CD4-positive, CD25-positive, alpha-beta regulatory T cell (primary cell): ENCODE measurements at regions not wholly inside any gene's neighbourhood (a gene's known extent, or its start where the extent isn't known, plus 50 kb on each side); places are given as distances from the start of the nearest gene placed in this dataset.

Source experiments
- ATAC-seq, 2 donors: fragments of 150-1000 bp; cut with Tn5 transposase; one replicate each; pipeline ENCODE4 v1.10.0; 2021; ENCODE audit warnings: low read depth in 2 of 2, moderate number of reproducible peaks in 2 of 2, moderate library complexity in 1 of 2
- DNase-seq, 3 donors: peaks; one replicate each; pipeline versions ENCODE4 v3.0.0 to v3.0.0-alpha.2; 2012 to 2022; ENCODE audit warnings: mixed read lengths in 1 of 3
- H3K27ac ChIP-seq: one replicate; pipeline ENCODE4 v1.7.0; 2013; ENCODE audit warnings: mild to moderate bottlenecking, low read length; ENCODE audit not compliant: insufficient read depth, poor library complexity, severe bottlenecking
- H3K27me3 ChIP-seq: one replicate; pipeline ENCODE4 v1.7.0; 2013; ENCODE audit warnings: low read length; ENCODE audit not compliant: control insufficient read depth, insufficient read depth
- H3K36me3 ChIP-seq: one replicate; pipeline ENCODE4 v1.7.0; 2013; ENCODE audit warnings: mild to moderate bottlenecking, low read length, moderate library complexity; ENCODE audit not compliant: control insufficient read depth, insufficient read depth
- H3K4me1 ChIP-seq: 2 replicates; pipeline ENCODE4 v1.7.0; 2013; ENCODE audit warnings: mild to moderate bottlenecking, low read length; ENCODE audit not compliant: insufficient read depth, control insufficient read depth, poor library complexity, severe bottlenecking
- H3K4me3 ChIP-seq: one replicate; pipeline ENCODE4 v1.7.0; 2013; ENCODE audit warnings: low read depth, mild to moderate bottlenecking, low read length, moderate library complexity
- H3K9me3 ChIP-seq, 2 experiments: 1 replicate in 1 of 2; 2 replicates in 1 of 2; pipeline ENCODE4 v1.7.0; 2013; ENCODE audit warnings: low read length in 2 of 2, mild to moderate bottlenecking in 1 of 2, moderate library complexity in 1 of 2; ENCODE audit not compliant: control insufficient read depth in 2 of 2
- H3K27ac Mint-ChIP-seq, 3 donors: one replicate each; pipeline ENCODE4 v1.8.0; 2020 to 2022; ENCODE audit warnings: mild to moderate bottlenecking in 3 of 3, mixed read lengths in 3 of 3, moderate library complexity in 2 of 3
- H3K27me3 Mint-ChIP-seq: one replicate; pipeline ENCODE4 v1.8.0; 2022; ENCODE audit warnings: mild to moderate bottlenecking, mixed read lengths
- H3K36me3 Mint-ChIP-seq: one replicate; pipeline ENCODE4 v1.8.0; 2020; ENCODE audit warnings: mixed read lengths
- H3K4me1 Mint-ChIP-seq, 4 donors: one replicate each; pipeline ENCODE4 v1.8.0; 2020 to 2022; ENCODE audit warnings: mixed read lengths in 4 of 4, mild to moderate bottlenecking in 1 of 4
- H3K4me3 Mint-ChIP-seq, 4 donors: one replicate each; pipeline ENCODE4 v1.8.0; 2020 to 2022; ENCODE audit warnings: mild to moderate bottlenecking in 4 of 4, mixed read lengths in 4 of 4, moderate library complexity in 3 of 4
- H3K9me3 Mint-ChIP-seq, 7 donors: one replicate each; pipeline ENCODE4 v1.8.0; 2020 to 2022; ENCODE audit warnings: mixed read lengths in 7 of 7, mild to moderate bottlenecking in 3 of 7, moderate library complexity in 2 of 7

- Histone ChIP-seq H3K9me3 (peaks cover 0 to 4% of the 10 kb centered on the region in 2 experiments), H3K4me3 (no peak overlapping the region), H3K4me1 (no peaks in the 10 kb centered on the region), H3K27me3 (no peaks in the 10 kb centered on the region), H3K36me3 (no peaks in the 10 kb centered on the region), H3K27ac (no peak overlapping the region)
- Mint-ChIP-seq H3K4me1 (no peaks in the 10 kb centered on the region), H3K4me3 (no peak overlapping the region), H3K27ac (no peak overlapping the region), H3K27me3 (no peaks in the 10 kb centered on the region), H3K9me3 (peaks cover 0 to 4% (median 0%) of the 10 kb centered on the region in 7 donors), H3K36me3 (no peaks in the 10 kb centered on the region)
- DNase-seq (no peak), ATAC-seq (no peak)
Observed at GRCh38 chr2:228312172-228312571, 130.7 kb upstream of the SPHKAP start.

GRCh38 chr2:228303960-228304359 lies 122.5 kb upstream of the SPHKAP start:
- Mint-ChIP-seq H3K27me3 (no peaks in the 10 kb centered on the region), H3K4me1 (no peaks in the 10 kb centered on the region), H3K4me3 (no peak overlapping the region), H3K36me3 (no peaks in the 10 kb centered on the region), H3K9me3 (peaks cover 0 to 4% (median 1%) of the 10 kb centered on the region in 7 donors), H3K27ac (no peak overlapping the region)
- DNase-seq = no peak
- H3K36me3 ChIP-seq = no peaks in the 10 kb centered on the region
- H3K4me3 ChIP-seq = no peak overlapping the region
- no peaks in the 10 kb centered on the region for H3K4me1 ChIP-seq
- ATAC-seq = no peak
- H3K9me3 ChIP-seq = no peaks in the 10 kb centered on the region
- no peaks in the 10 kb centered on the region for H3K27me3 ChIP-seq
- no peak overlapping the region for H3K27ac ChIP-seq

- Mint-ChIP-seq H3K27ac (no peak overlapping the region), H3K36me3 (no peaks in the 10 kb centered on the region), H3K27me3 (no peaks in the 10 kb centered on the region), H3K9me3 (peaks cover 0 to 12% (median 0%) of the 10 kb centered on the region in 7 donors), H3K4me1 (no peaks in the 10 kb centered on the region), H3K4me3 (no peak overlapping the region)
- Histone ChIP-seq H3K4me1 (no peaks in the 10 kb centered on the region), H3K36me3 (no peaks in the 10 kb centered on the region), H3K4me3 (no peak overlapping the region), H3K27ac (no peak overlapping the region), H3K27me3 (no peaks in the 10 kb centered on the region), H3K9me3 (no peaks in the 10 kb centered on the region)
- no peak for ATAC-seq
- no peak for DNase-seq
Observed at GRCh38 chr2:228283491-228284171, 102.1 kb upstream of the SPHKAP start.

GRCh38 chr2:228282376-228282775 lies 100.9 kb upstream of the SPHKAP start:
- H3K27me3 Mint-ChIP-seq = no peaks in the 10 kb centered on the region
- no peak overlapping the region for H3K27ac ChIP-seq
- DNase-seq (no peak), ATAC-seq (no peak)
- H3K9me3 Mint-ChIP-seq = peaks cover 0 to 12% (median 0%) of the 10 kb centered on the region in 7 donors
- no peak overlapping the region for H3K4me3 ChIP-seq
- no peaks in the 10 kb centered on the region for H3K4me1 Mint-ChIP-seq
- H3K36me3 ChIP-seq = no peaks in the 10 kb centered on the region
- no peak overlapping the region for H3K4me3 Mint-ChIP-seq
- H3K9me3 ChIP-seq = no peaks in the 10 kb centered on the region
- H3K4me1 ChIP-seq = no peaks in the 10 kb centered on the region
- H3K27me3 ChIP-seq = no peaks in the 10 kb centered on the region
- H3K36me3 Mint-ChIP-seq = no peaks in the 10 kb centered on the region
- H3K27ac Mint-ChIP-seq = no peak overlapping the region

GRCh38 chr2:228273159-228273558 lies 91.7 kb upstream of the SPHKAP start:
- no peaks in the 10 kb centered on the region for H3K36me3 Mint-ChIP-seq
- no peak for ATAC-seq

GRCh38 chr2:228269351-228269750 lies 87.9 kb upstream of the SPHKAP start:
- DNase-seq = no peak
- Histone ChIP-seq H3K27me3 (no peaks in the 10 kb centered on the region), H3K27ac (no peak overlapping the region), H3K9me3 (no peaks in the 10 kb centered on the region), H3K4me1 (no peaks in the 10 kb centered on the region), H3K4me3 (no peak overlapping the region), H3K36me3 (no peaks in the 10 kb centered on the region)
- ATAC-seq = no peak
- Mint-ChIP-seq H3K27ac (no peak overlapping the region), H3K27me3 (no peaks in the 10 kb centered on the region), H3K9me3 (peaks cover 0 to 13% (median 2%) of the 10 kb centered on the region in 7 donors), H3K4me1 (no peaks in the 10 kb centered on the region), H3K36me3 (no peaks in the 10 kb centered on the region), H3K4me3 (no peak overlapping the region)

More at GRCh38 chr2:228273159-228273558, 91.7 kb upstream of the SPHKAP start:
- H3K4me1 ChIP-seq = no peaks in the 10 kb centered on the region
- H3K9me3 ChIP-seq = no peaks in the 10 kb centered on the region
- no peak overlapping the region for H3K27ac ChIP-seq
- peaks cover 0 to 13% (median 2%) of the 10 kb centered on the region in 7 donors for H3K9me3 Mint-ChIP-seq
- H3K27me3 Mint-ChIP-seq = no peaks in the 10 kb centered on the region
- no peak for DNase-seq
- H3K4me1 Mint-ChIP-seq = no peaks in the 10 kb centered on the region
- H3K4me3 Mint-ChIP-seq = no peak overlapping the region
- no peaks in the 10 kb centered on the region for H3K36me3 ChIP-seq
- H3K4me3 ChIP-seq = no peak overlapping the region
- no peak overlapping the region for H3K27ac Mint-ChIP-seq
- H3K27me3 ChIP-seq = no peaks in the 10 kb centered on the region

GRCh38 chr2:228268756-228269155 lies 87.3 kb upstream of the SPHKAP start:
- no peak overlapping the region for H3K27ac ChIP-seq
- no peaks in the 10 kb centered on the region for H3K27me3 Mint-ChIP-seq
- H3K4me3 Mint-ChIP-seq = no peak overlapping the region
- H3K4me1 Mint-ChIP-seq = no peaks in the 10 kb centered on the region
- no peaks in the 10 kb centered on the region for H3K36me3 ChIP-seq
- no peaks in the 10 kb centered on the region for H3K9me3 ChIP-seq
- H3K4me1 ChIP-seq = no peaks in the 10 kb centered on the region
- peaks cover 0 to 13% (median 2%) of the 10 kb centered on the region in 7 donors for H3K9me3 Mint-ChIP-seq
- H3K4me3 ChIP-seq = no peak overlapping the region
- H3K27ac Mint-ChIP-seq = no peak overlapping the region
- H3K27me3 ChIP-seq = no peaks in the 10 kb centered on the region
- DNase-seq (no peak), ATAC-seq (no peak)
- H3K36me3 Mint-ChIP-seq = no peaks in the 10 kb centered on the region

- no peak for DNase-seq
- Mint-ChIP-seq H3K27ac (no peak overlapping the region), H3K4me3 (no peak overlapping the region), H3K4me1 (no peaks in the 10 kb centered on the region), H3K27me3 (no peaks in the 10 kb centered on the region), H3K9me3 (peaks cover 0 to 13% (median 2%) of the 10 kb centered on the region in 7 donors), H3K36me3 (no peaks in the 10 kb centered on the region)
- ATAC-seq = no peak
- Histone ChIP-seq H3K9me3 (no peaks in the 10 kb centered on the region), H3K36me3 (no peaks in the 10 kb centered on the region), H3K4me1 (no peaks in the 10 kb centered on the region), H3K27ac (no peak overlapping the region), H3K27me3 (no peaks in the 10 kb centered on the region), H3K4me3 (no peak overlapping the region)
Observed at GRCh38 chr2:228268301-228268700, 86.8 kb upstream of the SPHKAP start.
